ENCODE measurements at regions not wholly inside any gene's neighbourhood (a gene's known extent, or its start where the extent isn't known, plus 50 kb on each side); places are given as distances from the start of the nearest gene placed in this dataset.

- TF ChIP-seq CTCF (IDR thresholded peaks at IDR 0.05; ENCODE audit: low read length) (no peak), EZH2phosphoT487 (IDR thresholded peaks at IDR 0.05; ENCODE audit: low read length) (no peak)
These were observed 216.1 kb downstream of the TRIM36 start for GRCh38 chr5:114953565-114953964.
